ENCODE measurements at regions not wholly inside any gene's neighbourhood (a gene's known extent, or its start where the extent isn't known, plus 50 kb on each side); places are given as distances from the start of the nearest gene placed in this dataset.

DNA sequence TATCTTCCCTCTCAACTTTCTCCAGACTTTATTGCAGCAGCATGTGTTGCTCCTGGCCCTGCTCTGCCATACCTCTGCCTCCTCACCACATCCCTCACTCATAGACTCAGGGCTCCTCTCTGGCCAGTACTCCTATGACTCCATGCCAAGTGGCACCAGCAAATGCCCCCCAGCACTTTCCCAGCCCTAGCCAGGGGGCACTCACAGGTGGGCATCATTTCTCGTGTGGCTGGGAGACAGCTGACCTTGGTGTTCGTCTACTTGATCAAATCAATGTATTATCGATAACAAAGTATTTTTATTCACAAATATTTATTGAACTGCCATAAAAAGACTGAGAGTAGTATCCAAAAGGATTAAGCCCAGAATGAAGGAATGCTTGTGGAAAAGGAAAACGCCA, 418.2 kb downstream of the FAM72C start (continued):
- TF ChIP-seq, protein P1, sequence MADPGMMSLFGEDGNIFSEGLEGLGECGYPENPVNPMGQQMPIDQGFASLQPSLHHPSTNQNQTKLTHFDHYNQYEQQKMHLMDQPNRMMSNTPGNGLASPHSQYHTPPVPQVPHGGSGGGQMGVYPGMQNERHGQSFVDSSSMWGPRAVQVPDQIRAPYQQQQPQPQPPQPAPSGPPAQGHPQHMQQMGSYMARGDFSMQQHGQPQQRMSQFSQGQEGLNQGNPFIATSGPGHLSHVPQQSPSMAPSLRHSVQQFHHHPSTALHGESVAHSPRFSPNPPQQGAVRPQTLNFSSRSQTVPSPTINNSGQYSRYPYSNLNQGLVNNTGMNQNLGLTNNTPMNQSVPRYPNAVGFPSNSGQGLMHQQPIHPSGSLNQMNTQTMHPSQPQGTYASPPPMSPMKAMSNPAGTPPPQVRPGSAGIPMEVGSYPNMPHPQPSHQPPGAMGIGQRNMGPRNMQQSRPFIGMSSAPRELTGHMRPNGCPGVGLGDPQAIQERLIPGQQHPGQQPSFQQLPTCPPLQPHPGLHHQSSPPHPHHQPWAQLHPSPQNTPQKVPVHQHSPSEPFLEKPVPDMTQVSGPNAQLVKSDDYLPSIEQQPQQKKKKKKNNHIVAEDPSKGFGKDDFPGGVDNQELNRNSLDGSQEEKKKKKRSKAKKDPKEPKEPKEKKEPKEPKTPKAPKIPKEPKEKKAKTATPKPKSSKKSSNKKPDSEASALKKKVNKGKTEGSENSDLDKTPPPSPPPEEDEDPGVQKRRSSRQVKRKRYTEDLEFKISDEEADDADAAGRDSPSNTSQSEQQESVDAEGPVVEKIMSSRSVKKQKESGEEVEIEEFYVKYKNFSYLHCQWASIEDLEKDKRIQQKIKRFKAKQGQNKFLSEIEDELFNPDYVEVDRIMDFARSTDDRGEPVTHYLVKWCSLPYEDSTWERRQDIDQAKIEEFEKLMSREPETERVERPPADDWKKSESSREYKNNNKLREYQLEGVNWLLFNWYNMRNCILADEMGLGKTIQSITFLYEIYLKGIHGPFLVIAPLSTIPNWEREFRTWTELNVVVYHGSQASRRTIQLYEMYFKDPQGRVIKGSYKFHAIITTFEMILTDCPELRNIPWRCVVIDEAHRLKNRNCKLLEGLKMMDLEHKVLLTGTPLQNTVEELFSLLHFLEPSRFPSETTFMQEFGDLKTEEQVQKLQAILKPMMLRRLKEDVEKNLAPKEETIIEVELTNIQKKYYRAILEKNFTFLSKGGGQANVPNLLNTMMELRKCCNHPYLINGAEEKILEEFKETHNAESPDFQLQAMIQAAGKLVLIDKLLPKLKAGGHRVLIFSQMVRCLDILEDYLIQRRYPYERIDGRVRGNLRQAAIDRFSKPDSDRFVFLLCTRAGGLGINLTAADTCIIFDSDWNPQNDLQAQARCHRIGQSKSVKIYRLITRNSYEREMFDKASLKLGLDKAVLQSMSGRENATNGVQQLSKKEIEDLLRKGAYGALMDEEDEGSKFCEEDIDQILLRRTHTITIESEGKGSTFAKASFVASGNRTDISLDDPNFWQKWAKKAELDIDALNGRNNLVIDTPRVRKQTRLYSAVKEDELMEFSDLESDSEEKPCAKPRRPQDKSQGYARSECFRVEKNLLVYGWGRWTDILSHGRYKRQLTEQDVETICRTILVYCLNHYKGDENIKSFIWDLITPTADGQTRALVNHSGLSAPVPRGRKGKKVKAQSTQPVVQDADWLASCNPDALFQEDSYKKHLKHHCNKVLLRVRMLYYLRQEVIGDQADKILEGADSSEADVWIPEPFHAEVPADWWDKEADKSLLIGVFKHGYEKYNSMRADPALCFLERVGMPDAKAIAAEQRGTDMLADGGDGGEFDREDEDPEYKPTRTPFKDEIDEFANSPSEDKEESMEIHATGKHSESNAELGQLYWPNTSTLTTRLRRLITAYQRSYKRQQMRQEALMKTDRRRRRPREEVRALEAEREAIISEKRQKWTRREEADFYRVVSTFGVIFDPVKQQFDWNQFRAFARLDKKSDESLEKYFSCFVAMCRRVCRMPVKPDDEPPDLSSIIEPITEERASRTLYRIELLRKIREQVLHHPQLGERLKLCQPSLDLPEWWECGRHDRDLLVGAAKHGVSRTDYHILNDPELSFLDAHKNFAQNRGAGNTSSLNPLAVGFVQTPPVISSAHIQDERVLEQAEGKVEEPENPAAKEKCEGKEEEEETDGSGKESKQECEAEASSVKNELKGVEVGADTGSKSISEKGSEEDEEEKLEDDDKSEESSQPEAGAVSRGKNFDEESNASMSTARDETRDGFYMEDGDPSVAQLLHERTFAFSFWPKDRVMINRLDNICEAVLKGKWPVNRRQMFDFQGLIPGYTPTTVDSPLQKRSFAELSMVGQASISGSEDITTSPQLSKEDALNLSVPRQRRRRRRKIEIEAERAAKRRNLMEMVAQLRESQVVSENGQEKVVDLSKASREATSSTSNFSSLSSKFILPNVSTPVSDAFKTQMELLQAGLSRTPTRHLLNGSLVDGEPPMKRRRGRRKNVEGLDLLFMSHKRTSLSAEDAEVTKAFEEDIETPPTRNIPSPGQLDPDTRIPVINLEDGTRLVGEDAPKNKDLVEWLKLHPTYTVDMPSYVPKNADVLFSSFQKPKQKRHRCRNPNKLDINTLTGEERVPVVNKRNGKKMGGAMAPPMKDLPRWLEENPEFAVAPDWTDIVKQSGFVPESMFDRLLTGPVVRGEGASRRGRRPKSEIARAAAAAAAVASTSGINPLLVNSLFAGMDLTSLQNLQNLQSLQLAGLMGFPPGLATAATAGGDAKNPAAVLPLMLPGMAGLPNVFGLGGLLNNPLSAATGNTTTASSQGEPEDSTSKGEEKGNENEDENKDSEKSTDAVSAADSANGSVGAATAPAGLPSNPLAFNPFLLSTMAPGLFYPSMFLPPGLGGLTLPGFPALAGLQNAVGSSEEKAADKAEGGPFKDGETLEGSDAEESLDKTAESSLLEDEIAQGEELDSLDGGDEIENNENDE (IDR thresholded peaks at IDR 0.05; ENCODE audit: insufficient replicate concordance, low read length) = no peak
- TF ChIP-seq SUZ12 (IDR thresholded peaks at IDR 0.05; ENCODE audit: low read length) (no peak), SIRT6 (IDR thresholded peaks at IDR 0.05; ENCODE audit: low read length) (no peak), BACH1 (IDR thresholded peaks at IDR 0.05; ENCODE audit: low read length) (no peak), GABPA (IDR thresholded peaks at IDR 0.05; ENCODE audit: borderline replicate concordance, insufficient read depth, low read length) (no peak), PHF8 (conservative IDR thresholded peaks at IDR 0.05; ENCODE audit: low read depth, low read length) (no peak), RNF2 (IDR thresholded peaks at IDR 0.05; ENCODE audit: borderline replicate concordance, low read depth, low read length, missing control alignments, poor library complexity, severe bottlenecking) (no peak), TAF1 (IDR thresholded peaks at IDR 0.05; ENCODE audit: low read depth, low read length) (no peak), RFX5 (IDR thresholded peaks at IDR 0.05; ENCODE audit: borderline replicate concordance, low read depth, low read length) (no peak)
